ENCODE measurements at regions not wholly inside any gene's neighbourhood (a gene's known extent, or its start where the extent isn't known, plus 50 kb on each side); places are given as distances from the start of the nearest gene placed in this dataset.

GRCh38 chr9:101999441-101999840 lies 261.0 kb upstream of the GRIN3A start:
- TF ChIP-seq CTCF (IDR thresholded peaks at IDR 0.05): no peak
- TF ChIP-seq USF2 (IDR thresholded peaks at IDR 0.05; ENCODE audit: borderline replicate concordance, low read depth, low read length): no peak
- TF ChIP-seq RAD21 (IDR thresholded peaks at IDR 0.05; ENCODE audit: low read length): no peak
- no peak for TF ChIP-seq TAF1 (IDR thresholded peaks at IDR 0.05; ENCODE audit: borderline replicate concordance, low read depth, low read length)
- TF ChIP-seq PBX3 (IDR thresholded peaks at IDR 0.05): no peak
- no peak for TF ChIP-seq RFX5 (IDR thresholded peaks at IDR 0.05; ENCODE audit: low read length)
- TF ChIP-seq SIN3A (IDR thresholded peaks at IDR 0.05; ENCODE audit: borderline replicate concordance, low read depth, low read length): no peak
- no peak for TF ChIP-seq REST (IDR thresholded peaks at IDR 0.05; ENCODE audit: low read depth, low read length)
- no peak for TF ChIP-seq MAX (IDR thresholded peaks at IDR 0.05; ENCODE audit: low read depth)
- no peak for TF ChIP-seq JUND (IDR thresholded peaks at IDR 0.05)
